ENCODE measurements at regions not wholly inside any gene's neighbourhood (a gene's known extent, or its start where the extent isn't known, plus 50 kb on each side); places are given as distances from the start of the nearest gene placed in this dataset.

DNA sequence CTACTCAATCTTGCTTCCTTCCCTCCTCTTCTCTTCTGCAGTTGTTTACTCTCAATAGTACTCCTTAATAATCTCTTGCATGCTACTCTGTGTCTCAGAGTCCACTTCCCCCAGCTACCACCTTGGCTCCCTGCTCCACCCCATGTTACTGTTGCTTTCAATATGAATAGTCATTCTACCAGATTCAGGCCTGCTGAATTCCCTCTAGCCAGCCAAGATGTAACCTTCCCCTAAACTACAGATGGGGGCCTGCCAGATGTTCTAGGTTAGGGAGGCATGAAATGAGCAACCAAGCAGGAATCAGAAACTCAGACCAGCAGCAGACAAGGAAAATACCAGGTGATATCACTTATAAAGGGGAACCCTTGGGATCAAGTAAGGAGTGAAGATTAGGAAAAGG is 392.1 kb upstream of the DDHD1 start:
- no peak for DNase-seq (ENCODE audit: low spot score)

DNA sequence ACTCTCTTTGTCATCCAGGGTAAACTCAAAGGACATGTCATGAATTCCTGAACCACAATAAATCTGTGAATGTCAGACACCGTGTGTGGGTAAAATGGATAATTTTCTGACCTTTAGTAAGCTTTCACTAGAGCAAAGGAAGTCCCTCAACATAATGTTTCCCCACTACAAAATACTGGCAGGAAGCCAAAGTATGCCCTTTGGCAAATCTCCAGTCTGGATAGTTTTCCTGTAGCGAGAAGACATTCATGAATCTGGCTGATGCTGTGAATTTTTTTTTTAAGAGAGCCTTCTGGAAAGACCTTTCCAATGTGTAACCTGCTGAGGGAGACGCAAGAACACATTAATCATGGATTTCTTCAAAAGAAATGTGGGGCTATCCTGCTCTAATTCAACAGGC is 389.6 kb upstream of the DDHD1 start:
- DNase-seq (ENCODE audit: low spot score): no peak

DNA sequence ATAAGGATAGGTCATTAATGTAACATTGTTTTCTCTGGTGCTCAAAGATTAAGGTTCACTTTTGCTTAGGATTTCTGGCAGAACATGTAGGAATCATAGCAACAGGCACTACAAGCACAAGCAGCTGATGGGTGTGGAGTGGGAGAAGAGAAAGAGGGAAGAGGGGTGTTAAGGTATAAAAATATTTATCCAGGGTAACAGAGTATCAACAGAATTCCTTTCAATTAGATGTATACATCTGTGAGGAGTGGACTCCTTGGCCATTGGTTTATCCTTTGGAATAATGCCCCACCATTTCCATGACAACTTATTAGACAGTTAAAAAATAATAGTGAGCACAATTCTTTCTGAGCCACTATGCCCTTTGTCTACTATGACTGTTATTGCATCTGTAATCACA is 388.3 kb upstream of the DDHD1 start:
- no peak for DNase-seq (ENCODE audit: low spot score)

DNA sequence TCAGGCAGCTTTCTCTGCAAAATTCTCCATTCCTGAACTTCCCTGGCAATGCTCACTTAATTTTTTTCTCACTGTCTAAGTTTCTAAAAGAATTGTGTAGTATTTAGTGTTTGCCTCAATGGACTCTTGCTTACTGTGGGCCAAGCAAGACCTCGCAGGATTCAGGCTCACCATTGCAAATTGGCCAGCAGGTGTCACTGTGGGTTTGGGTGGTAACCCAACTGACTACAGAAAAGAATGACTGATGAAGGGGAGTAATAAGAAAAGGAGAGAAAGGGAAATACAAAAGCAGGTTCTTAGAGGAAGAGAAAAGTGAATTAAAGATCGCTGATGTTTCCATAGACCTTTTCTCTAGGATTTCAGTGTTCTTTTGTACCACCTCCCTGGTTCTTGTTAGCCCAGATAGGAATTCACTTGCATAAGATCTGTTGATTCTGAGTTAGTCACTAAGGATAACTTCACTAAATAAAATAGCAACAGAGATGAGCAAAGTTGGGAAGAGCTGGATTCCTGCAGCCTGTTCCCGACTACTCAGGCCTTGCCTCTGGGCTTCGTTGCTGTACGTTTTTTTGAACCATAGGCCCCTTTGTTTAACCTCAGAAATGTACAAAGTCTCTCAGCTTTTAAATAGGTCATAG is 386.5 kb upstream of the DDHD1 start:
- peak; percentile 82 for DNase-seq (ENCODE audit: low spot score)

DNA sequence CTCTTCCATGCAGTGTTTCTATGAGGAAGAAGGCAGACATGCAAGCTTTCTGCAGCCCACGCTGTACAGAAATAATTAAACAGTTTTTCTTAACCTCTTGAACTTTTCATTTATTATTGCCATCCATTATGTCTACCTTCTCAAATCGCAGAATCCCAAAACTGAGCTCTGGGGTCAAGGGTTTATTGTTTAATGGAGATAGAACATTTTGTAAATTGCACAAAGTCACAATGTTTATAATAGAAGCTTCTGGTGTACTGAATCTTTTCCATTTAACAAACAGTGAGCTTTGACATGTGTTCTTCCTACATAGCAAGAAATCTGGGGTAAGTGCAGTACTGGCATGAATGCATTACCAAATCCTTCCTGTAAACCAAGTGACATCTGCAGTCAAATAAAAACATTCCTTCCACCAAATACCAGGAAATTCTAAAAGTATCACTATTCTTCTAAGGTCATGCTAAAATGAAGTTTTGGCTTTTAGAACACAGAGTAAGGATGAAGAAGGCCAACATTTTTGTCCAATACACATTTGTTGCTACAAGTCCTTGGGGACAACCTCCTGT is 385.3 kb upstream of the DDHD1 start:
- DNase-seq (ENCODE audit: low spot score): no peak

DNA sequence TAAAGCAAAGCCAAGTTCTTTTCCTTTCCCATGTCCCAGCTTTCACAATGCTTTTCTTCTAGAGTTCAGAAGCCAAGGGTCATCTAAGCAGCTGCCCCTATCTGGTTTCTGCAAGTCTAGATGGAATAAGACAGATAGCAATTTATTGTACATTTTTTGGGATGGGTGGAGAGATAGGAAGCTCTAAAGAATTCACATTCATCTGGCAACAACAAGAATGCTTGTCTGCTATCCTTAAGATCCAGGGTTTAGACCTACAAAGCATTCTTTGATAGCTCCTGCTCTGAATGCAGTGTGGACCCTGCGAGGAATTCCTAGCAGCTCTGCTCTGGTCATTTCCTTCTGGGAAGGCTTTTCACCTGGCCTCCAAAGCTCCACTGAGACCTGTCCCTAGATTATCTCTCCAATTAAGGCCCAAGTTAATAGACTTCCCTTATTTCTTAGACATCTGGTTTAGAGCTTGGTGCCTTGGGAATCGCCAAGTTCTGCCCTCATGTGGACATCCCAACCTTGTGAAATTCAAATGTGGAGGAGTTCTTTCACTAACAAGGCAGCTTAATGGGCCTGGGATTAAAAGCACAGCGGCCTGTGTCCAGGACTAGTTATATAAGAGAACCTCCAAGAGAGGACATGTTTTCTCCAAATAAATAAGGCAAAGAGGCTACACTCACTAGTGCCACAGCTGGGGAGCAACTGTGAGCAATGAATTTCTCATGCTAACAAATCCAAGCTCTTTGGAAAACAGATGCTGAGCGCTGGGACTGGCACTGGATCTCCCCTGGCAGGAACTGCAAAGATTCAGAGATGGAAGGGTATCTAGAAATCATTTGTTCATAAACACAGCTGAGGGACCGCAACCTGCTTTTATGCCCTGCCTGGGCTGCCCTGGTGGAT is 384.5 kb upstream of the DDHD1 start:
- no peak for DNase-seq (ENCODE audit: low spot score)

DNA sequence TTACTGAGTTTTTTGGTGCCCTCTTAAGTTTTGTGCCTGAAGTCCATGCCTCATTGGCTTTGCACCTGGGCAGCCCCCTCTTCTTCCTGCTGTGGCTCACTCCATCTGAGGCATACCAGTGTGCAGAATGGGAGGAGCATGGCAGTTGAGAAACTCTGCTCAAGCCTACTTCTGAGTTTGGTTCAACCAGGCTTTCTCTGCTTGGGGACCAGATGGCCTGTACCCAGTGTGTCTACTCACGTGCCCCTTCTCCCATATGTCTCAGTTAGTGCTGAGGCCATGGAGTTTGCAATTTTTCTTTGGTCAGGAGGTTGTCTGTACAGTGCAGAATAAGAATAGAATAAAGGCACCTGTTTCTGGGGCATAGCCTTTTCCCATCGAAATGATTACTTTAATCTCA is 383.3 kb upstream of the DDHD1 start:
- no peak for DNase-seq (ENCODE audit: low spot score)

DNA sequence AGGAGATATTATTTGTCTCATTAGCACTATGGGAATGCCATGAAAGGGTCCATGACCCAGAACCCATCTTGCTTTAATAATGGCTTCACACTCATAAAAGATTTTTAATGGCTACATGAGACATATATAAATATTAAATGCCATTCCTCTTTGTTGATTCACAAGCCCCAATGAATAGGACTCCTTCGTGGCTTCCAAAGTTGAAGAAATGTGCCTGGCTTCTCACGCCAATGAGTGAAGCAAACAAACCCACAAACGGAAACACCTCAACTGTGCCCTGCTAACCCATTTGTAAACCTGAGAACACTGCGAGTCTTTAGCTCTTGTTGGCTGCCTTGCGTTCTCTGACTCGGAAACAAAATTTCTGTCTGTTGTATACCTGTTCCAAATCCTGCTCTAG is 381.7 kb upstream of the DDHD1 start:
- DNase-seq (ENCODE audit: low spot score): no peak

DNA sequence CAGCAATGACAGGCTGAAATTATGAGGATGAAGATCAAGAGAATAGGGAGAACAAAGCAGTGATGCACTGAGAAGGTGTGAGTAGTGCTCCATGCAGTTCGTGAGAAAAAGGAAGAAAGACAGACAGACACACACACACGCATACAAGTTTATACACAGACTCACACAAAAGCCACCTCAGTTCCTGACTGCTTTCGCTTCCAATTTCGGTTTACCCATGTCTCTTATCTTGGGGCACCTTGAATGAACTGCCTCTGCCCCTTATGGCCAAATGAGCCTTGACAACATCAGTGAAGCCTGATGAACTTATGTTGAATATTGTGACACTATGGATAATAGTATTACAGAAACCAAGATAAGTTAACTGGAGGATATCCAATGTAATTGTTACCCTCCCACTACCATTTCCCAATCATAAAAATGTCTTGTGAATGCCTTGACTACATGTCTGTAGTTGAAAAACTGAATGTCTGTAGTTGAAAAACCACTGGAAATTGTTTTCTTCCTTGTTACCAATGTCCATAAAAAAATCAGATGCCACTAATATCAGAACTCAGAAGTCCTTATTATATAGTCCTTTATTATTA is 380.4 kb upstream of the DDHD1 start:
- DNase-seq (ENCODE audit: low spot score): no peak

DNA sequence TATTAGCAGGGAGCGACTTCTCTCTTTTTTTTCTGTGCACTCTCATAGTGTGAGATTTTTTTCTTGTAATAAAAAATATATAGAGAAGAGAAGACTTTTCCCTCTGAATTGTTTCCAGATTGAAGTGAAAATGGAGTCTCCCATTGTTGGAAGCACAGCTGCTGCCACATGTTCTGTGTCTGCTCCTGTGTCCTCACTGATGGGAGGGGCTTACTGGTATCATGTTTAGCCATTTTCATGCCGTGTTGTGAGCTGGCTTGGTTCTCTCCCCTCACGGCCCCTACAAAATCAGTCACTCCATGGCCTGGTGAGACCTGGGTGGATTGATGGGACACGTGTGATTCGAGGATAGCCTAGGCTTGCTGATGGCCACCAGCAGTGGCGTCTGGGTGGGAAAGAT is 379.7 kb upstream of the DDHD1 start:
- no peak for DNase-seq (ENCODE audit: low spot score)

DNA sequence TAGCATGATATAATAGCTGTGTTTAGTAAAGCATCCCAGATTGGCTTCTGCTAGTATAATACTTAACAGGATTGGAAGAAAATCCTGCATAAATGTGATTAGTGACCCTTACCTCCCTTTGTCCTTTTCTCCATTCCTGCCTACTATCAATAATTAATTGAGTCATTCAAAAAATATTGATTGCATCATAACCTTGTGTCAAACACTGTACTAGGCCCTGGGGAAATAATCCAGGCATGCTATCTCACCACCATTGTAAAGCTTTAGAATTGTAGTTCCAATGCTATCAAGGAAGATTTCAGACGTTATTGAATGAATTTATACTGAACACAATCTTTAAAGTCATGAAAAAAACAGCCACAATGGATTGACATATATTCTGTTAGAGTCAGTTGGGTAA is 378.6 kb upstream of the DDHD1 start:
- no peak for DNase-seq (ENCODE audit: low spot score)

DNA sequence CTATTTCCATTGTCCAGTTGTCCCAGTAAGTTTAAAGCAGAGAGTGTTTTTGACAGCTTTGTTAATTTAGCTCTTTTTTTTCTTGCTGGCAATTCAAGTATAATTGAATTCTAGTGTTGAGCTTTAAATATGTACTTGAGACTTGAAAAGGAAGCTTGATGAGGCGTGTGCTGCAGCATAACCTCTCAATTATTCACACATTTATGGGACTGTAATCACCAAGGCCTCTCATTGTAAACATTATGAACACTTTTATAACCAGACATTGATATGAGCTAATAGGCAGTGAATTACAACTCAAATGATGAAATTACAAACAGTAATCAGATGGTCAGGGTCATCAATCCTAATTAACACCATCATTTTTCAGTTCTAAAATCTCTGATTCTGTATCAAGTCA is 378.0 kb upstream of the DDHD1 start:
- DNase-seq (ENCODE audit: low spot score): no peak

DNA sequence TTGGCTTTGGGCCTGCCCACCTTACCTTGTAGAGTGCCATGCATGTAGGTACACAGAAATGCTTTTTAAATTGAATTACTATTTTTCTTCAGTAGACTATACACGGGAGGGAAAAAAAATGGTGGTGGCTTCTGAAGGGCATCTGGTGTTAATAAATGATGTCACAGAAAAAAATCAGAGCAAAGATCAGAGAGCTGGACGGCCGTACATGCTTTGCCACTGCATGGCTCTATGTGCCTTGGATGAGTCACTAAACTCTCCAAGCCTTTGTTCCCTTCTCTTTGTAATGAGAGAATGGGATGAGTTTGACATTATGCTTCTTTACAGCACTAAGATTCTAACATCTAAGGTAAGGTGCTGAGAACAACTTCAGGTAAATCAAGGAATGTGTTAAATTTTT is 376.4 kb upstream of the DDHD1 start:
- DNase-seq (ENCODE audit: low spot score): no peak

DNA sequence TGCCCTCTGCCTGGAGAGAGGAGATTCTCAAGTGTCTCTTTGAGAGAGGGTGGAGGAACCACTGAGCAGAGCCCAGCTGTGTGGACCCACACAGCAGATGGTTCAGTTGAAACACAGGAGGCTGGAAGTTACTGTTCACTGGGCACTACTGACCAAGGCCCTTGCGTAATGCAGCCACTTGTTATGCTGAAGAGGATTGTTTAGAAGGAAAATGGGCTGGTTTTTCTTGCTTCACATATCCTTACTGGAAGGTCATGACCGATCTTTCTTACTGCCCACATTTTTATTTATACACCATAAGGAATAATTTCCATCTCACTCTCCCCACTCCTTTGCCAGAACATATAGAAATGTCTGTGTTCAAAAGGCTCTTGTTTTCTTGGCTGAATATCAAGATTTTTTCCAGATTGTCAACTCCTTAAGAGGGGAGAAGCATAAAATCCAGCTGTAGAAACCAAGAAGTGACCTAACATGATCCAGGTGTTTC is 375.1 kb upstream of the DDHD1 start:
- DNase-seq (ENCODE audit: low spot score): no peak

DNA sequence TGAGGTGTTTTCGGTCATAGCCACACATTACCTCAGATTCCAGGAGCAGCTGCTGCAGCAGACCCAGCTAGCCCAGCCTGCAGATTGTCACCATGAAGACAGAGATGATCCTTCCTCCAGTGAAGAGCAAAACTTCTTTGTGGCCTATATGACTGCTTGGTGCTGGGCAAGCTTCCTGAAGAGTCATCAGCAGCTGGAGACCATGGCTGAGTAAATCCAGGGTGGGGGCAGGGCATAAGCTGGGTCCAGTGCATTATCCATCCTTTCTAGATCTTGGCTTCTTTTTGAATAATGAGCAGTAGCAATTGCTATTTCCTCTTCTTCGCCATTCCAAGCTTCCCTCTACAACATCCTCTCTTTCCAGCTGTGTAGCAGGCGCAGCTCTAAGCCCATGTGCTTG is 373.1 kb upstream of the DDHD1 start:
- DNase-seq (ENCODE audit: low spot score): no peak

DNA sequence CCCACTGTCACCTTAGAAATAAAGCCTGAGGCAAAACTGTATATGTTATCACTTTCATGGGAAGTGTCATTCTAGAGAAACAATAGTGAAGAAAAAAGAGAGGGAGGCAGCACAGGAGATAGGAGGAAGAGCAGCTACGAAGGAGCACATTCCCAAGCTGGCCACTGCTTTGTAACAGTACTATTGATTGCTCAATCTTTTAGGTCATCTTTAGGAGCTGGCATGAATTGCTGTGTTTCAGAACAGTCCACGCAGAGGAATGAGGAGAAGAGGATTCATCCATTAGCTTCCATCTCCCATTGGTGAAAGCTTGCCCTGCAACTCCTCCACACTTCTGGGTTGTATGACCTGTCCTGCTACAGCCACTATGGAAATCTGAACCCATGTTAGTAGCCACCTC is 372.5 kb upstream of the DDHD1 start:
- no peak for DNase-seq (ENCODE audit: low spot score)

DNA sequence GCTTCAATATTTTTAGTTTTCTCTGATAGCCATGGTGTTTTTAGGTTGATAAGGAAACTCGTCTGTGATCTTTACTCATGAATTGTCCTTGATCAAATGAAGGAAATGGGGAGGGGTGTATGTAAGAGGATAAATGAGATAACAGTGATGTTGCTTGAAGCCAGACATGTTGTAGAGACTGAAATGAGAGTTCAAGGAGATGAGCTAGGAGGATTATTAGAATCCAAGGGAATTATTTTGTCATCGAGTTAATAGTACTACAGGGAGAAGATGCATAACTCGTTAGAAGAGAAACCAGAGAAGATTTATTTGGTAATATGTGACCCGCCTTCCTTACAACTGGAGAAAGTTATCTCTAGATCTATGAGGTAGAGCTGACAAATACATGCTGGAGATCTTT is 371.3 kb upstream of the DDHD1 start:
- no peak for DNase-seq (ENCODE audit: low spot score)

DNA sequence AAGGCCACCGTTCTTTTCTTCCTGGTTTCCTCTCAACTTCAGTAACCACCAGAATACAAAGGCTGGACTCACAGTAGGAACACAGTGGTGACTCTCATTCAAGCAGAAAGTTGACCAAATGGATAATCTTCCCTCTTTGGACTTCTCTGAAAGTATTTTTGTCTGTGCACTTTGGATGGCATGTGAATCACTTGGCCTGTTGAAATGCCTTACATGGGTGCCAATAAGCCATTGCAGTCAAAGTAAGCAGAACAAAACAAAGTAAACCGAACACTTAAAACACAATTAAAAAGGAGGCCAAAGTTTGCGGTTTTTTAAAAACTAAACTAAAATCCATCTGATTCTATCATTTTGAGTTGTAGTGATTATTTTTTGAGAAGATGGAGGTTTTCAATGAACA is 370.1 kb upstream of the DDHD1 start:
- no peak for DNase-seq (ENCODE audit: low spot score)

DNA sequence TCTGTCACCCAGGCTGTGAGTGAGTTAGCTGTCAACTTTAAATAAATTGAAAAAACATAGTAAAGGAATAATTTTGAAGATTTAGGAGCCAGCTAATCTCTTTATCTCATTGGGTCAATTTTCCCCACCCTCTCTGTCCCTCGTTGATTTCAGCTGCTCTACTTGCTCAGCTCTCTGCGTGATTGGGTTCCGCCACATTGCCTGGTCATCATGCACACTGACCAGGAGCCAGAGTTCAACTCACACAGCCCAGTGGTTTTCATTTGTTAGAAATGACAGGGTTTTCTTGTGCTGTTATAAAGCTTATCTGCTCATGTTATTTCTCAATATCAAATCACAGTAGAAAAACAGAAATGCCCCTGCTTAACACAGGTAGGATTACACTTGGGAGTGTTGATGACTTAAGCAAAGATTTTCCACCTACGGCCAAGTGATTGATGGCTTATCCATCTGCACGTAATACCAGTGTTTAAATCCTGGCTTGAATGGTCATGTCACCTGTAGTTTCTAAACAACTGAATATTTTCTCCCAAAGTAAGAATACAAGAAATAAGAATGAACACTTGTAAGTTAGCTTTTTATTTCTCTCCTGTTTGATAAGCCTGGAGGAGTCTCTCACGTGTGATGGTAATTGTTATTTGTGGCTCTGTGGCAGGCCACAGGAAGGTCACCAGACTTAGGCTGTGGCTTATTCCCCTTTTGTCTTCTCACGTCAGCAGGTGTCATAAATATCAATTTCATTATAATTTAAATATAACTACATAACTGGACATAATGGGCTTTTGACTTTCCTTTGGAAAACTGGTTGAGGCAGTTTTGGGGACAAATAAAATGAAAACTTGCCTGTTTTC is 367.2 kb upstream of the DDHD1 start:
- DNase-seq (ENCODE audit: low spot score): no peak

DNA sequence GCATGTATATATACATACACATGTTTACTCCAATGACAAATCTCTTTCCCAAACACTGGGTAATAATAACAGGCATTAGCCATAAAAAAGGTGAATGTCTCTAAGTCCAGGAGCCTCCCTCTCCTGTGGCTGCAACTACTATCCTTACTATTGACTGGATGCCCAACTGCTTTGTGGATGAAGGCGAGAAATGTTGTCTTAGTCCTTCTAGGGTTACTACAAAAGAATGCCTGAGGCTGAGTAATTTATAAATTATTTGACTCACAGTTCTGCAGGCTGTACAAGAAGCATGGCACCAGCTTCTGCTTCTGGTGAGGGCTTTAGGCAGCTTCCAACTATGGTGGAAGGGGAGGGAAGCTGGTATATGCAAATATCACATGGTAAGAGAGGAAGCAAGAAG is 366.0 kb upstream of the DDHD1 start:
- no peak for DNase-seq (ENCODE audit: low spot score)

DNA sequence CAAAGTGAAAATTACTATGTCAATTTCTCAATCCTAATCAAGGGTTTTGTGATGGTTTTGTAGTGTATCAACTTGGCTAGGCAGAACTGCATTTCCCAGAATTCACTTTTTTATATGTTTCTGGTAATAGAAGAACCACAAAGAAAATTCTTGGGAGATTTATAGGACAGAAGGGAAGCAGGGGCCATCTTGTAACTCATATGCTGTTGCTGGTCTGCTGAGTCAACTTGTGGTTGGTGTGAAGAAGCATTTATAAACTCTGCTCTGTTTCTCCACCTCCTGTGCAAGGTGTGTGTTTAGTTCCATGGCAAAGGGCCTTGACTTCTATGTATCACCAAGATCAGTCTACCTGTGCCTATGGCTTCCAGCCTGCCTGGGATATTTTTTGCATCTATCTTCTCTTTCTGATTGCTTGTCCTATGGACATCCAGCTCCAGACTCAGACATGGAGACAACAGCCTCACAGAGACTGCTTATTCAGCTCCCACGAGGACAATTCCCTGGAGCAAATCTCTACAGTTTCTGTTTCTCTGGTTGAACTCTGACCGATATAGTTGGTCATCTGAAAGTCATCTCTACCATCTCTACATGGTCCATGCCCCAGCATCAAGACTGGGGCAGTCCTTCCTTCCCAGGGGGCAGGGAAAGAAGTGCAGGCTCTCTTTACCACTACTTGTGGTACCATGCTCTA is 364.3 kb upstream of the DDHD1 start:
- no peak for DNase-seq (ENCODE audit: low spot score)
